ENCODE measurements at regions not wholly inside any gene's neighbourhood (a gene's known extent, or its start where the extent isn't known, plus 50 kb on each side); places are given as distances from the start of the nearest gene placed in this dataset.

DNA sequence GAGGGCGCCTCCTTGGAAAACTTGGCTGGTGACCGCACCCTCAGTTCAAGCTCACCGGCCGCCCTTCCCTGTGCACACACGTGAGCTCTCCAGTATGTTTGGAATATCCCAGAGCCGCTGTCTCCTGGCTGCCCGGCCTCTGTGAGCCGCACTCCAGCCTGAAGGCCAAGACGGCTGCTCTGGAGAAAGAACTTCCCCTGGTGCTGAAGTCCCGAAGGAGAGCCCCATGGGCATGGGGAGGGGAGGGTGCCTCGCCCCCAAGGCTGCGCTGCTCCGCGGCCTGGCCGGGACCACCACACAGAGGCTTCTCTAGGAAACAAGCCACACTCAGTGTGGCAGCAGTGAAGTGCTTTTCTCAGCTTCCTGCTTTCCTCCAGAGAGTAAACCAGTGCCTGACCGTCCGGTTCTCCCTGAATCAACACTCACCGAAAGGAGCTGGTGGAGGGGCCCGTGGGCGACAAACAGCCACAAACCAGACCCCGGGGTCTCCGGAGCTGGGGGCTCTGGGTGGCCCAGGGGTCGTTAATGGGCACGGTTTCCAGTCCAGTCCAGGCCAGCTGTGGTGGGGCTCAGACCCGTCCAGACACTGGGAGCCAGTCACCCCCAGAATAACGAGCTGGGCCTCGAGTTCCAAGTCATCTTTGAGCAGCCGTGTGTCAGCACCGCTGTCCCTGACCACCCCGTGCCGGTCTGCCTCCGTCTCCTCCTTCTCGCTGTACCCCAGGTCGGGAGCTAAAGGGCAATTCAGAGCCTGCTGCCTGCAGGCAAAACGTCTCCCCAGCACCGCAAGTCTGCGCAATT, 87.4 kb upstream of the BHLHE23 start:
- Histone ChIP-seq H3K4me1 (ENCODE audit: control insufficient read depth in 4 of 4, insufficient read depth in 4 of 4, low read length in 3 of 4) (no peaks in the 10 kb centered on the region), H3K36me3 (ENCODE audit: control insufficient read depth in 4 of 4, insufficient read depth in 3 of 4, low read depth in 1 of 4, low read length in 3 of 4) (no peaks in the 10 kb centered on the region), H3K9me3 (ENCODE audit: control insufficient read depth in 4 of 4, low read length in 3 of 4) (no peaks in the 10 kb centered on the region), H3K4me3 (ENCODE audit: low read depth in 1 of 3, low read length in 3 of 3) (no peak overlapping the region), H3K27me3 (ENCODE audit: control insufficient read depth in 4 of 4, insufficient read depth in 4 of 4, low read length in 3 of 4) (peaks cover 0 to 8% (median 4%) of the 10 kb centered on the region in 4 donors), H3K27ac (ENCODE audit: low read depth in 1 of 2, low read length in 2 of 2) (no peak overlapping the region), H3K9ac (ENCODE audit: low read depth in 1 of 2, low read length in 2 of 2) (no peak overlapping the region)
- TF ChIP-seq HNF4A (conservative IDR thresholded peaks at IDR 0.05) (no peak), EGR1 (IDR thresholded peaks at IDR 0.05; ENCODE audit: low read depth in 2 of 2) (no peak), JUND (IDR thresholded peaks at IDR 0.05) (no peak), SP1 (IDR thresholded peaks at IDR 0.05) (no peak), NR2F2 (IDR thresholded peaks at IDR 0.05) (no peak), TAF1 (conservative IDR thresholded peaks at IDR 0.05) (no peak), YY1 (IDR thresholded peaks at IDR 0.05) (no peak), RAD21 (IDR thresholded peaks at IDR 0.05) (no peak), FOXA1 (IDR thresholded peaks at IDR 0.05) (no peak), RXRA (IDR thresholded peaks at IDR 0.05) (no peak), GABPA (IDR thresholded peaks at IDR 0.05 in 1 of 2, conservative IDR thresholded peaks at IDR 0.05 in 1 of 2) (no peak)
- TF ChIP-seq, protein P1, sequence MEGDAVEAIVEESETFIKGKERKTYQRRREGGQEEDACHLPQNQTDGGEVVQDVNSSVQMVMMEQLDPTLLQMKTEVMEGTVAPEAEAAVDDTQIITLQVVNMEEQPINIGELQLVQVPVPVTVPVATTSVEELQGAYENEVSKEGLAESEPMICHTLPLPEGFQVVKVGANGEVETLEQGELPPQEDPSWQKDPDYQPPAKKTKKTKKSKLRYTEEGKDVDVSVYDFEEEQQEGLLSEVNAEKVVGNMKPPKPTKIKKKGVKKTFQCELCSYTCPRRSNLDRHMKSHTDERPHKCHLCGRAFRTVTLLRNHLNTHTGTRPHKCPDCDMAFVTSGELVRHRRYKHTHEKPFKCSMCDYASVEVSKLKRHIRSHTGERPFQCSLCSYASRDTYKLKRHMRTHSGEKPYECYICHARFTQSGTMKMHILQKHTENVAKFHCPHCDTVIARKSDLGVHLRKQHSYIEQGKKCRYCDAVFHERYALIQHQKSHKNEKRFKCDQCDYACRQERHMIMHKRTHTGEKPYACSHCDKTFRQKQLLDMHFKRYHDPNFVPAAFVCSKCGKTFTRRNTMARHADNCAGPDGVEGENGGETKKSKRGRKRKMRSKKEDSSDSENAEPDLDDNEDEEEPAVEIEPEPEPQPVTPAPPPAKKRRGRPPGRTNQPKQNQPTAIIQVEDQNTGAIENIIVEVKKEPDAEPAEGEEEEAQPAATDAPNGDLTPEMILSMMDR (IDR thresholded peaks at IDR 0.05; ENCODE audit: low read depth, low read length, missing input control) = no peak
- TF ChIP-seq, protein P2, sequence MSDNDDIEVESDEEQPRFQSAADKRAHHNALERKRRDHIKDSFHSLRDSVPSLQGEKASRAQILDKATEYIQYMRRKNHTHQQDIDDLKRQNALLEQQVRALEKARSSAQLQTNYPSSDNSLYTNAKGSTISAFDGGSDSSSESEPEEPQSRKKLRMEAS (IDR thresholded peaks at IDR 0.05) = no peak
- TF ChIP-seq, protein P3, sequence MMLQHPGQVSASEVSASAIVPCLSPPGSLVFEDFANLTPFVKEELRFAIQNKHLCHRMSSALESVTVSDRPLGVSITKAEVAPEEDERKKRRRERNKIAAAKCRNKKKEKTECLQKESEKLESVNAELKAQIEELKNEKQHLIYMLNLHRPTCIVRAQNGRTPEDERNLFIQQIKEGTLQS (IDR thresholded peaks at IDR 0.05) = no peak
- DNase-seq (ENCODE audit: low spot score) = no peak
- 61% methylated on average over 23 of the region's 37 CpGs for WGBS

DNA sequence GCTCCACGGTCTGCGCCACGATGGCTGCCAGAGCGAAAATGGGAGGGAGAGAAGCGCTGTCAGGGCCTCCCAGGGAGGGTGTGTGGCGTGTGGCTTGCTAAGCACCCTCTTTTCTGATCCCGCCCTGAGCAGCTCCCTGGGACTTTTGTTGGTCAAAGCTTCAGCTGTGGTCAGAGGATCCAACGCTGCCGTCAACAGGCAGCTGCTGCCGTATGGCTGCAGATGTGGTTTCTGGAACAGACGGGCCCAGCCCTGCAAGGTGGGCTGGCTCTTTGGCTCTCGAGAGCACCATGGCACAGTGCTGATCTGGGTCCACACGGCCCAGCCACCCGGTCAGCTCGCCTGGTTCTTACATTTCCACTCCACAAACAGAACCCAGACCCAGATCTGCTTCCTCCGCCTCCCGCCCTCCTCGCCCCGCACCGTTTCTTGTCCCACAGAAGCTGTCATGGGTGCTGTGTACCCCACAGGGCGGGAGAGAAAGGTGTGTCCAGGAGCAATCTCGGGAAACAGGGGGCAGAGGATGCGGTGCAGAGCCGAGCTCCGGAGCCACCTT, 86.0 kb upstream of the BHLHE23 start:
- H3K27ac ChIP-seq (ENCODE audit: low read depth in 1 of 2, low read length in 2 of 2) = no peak overlapping the region
- TF ChIP-seq GABPA (IDR thresholded peaks at IDR 0.05 in 1 of 2, conservative IDR thresholded peaks at IDR 0.05 in 1 of 2) (no peak), JUND (IDR thresholded peaks at IDR 0.05) (no peak), HNF4G (IDR thresholded peaks at IDR 0.05) (no peak)
- H3K4me3 ChIP-seq (ENCODE audit: low read depth in 1 of 3, low read length in 3 of 3) = no peak overlapping the region
- no peaks in the 10 kb centered on the region for H3K4me1 ChIP-seq (ENCODE audit: control insufficient read depth in 4 of 4, insufficient read depth in 4 of 4, low read length in 3 of 4)
- DNase-seq (ENCODE audit: low spot score) = no peak
- no peak overlapping the region for H3K9ac ChIP-seq (ENCODE audit: low read depth in 1 of 2, low read length in 2 of 2)
- H3K36me3 ChIP-seq (ENCODE audit: control insufficient read depth in 4 of 4, insufficient read depth in 3 of 4, low read depth in 1 of 4, low read length in 3 of 4) = no peaks in the 10 kb centered on the region
- H3K27me3 ChIP-seq (ENCODE audit: control insufficient read depth in 4 of 4, insufficient read depth in 4 of 4, low read length in 3 of 4) = peaks cover 0 to 13% (median 5%) of the 10 kb centered on the region in 4 donors
- 63% methylated on average over 25 of the region's 25 CpGs for WGBS
- no peaks in the 10 kb centered on the region for H3K9me3 ChIP-seq (ENCODE audit: control insufficient read depth in 4 of 4, low read length in 3 of 4)
